Peyer's patch (tissue), 4 donors: ENCODE measurements at regions not wholly inside any gene's neighbourhood (a gene's known extent, or its start where the extent isn't known, plus 50 kb on each side); places are given as distances from the start of the nearest gene placed in this dataset.

Experiments used
- DNase-seq, 3 donors: peaks; one replicate each; pipeline ENCODE4 v3.0.0-alpha.2; 2017 to 2019
- H3K27ac ChIP-seq, 4 donors: fragments of 200-600 bp; sonication (generic); one replicate each; pipeline ENCODE4 v1.5.1; 2016 to 2019
- H3K27me3 ChIP-seq, 2 donors: fragments of 200-600 bp; sonication (generic); one replicate each; pipeline ENCODE4 v1.5.1; 2019
- H3K36me3 ChIP-seq, 3 donors: fragments of 200-600 bp; sonication (generic); one replicate each; pipeline ENCODE4 v1.5.1; 2016 to 2019
- H3K4me1 ChIP-seq, 4 donors: fragments of 200-600 bp; sonication (generic); one replicate each; pipeline ENCODE4 v1.5.1; 2016 to 2019
- H3K4me3 ChIP-seq, 4 donors: fragments of 200-600 bp; sonication (generic); 1 replicate in 3 of 4; 2 replicates in 1 of 4; pipeline ENCODE4 v1.5.1; 2016 to 2019; ENCODE audit warnings: mild to moderate bottlenecking in 1 of 4
- H3K9me3 ChIP-seq, 4 donors: fragments of 200-600 bp; sonication (generic); one replicate each; pipeline ENCODE4 v1.5.1; 2016 to 2019; ENCODE audit warnings: mild to moderate bottlenecking in 1 of 4
- POLR2A ChIP-seq, 2 donors: fragments of 450-650 bp; IDR thresholded peaks; one replicate each; pipeline ENCODE4 v1.5.1; 2017; ENCODE audit warnings: antibody characterized with exemption in 2 of 2, mild to moderate bottlenecking in 2 of 2, moderate library complexity in 2 of 2
- TF ChIP-seq, protein P1 (sequence below), 6 experiments: fragments of 450-650 bp in 4 of 6; fragments of 200-600 bp in 2 of 6; sonication (generic) in 1 of 6; IDR thresholded peaks; one replicate each; pipeline ENCODE4 v1.5.1; 2017 to 2019; ENCODE audit warnings: antibody characterized with exemption in 6 of 6, mild to moderate bottlenecking in 3 of 6, moderate library complexity in 1 of 6

DNA sequence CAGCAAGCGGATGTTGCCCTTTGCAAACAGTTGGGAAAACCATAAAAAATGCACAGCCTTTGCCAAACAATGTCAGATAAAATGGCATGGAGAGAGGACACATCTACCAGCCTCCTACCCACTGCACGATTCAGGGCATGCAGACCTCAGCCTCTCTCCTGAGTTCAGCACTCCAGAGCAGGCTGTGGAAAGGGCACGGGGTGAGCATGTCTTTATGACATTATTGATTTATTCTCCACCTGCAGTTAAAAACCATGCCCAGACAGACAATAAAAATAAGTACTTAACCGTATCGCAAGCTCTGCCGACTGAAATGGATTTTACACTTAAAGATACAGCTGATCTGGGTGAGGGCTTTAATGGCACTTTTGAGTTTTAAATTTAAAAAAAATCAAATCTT is 127.1 kb downstream of the MAF start:
- Histone ChIP-seq H3K27me3 (no peaks in the 10 kb centered on the region), H3K9me3 (no peaks in the 10 kb centered on the region), H3K4me3 (no peak overlapping the region), H3K27ac (no peak overlapping the region), H3K4me1 (no peaks in the 10 kb centered on the region), H3K36me3 (no peaks in the 10 kb centered on the region)
- DNase-seq, result no peak
- TF ChIP-seq, protein P1, sequence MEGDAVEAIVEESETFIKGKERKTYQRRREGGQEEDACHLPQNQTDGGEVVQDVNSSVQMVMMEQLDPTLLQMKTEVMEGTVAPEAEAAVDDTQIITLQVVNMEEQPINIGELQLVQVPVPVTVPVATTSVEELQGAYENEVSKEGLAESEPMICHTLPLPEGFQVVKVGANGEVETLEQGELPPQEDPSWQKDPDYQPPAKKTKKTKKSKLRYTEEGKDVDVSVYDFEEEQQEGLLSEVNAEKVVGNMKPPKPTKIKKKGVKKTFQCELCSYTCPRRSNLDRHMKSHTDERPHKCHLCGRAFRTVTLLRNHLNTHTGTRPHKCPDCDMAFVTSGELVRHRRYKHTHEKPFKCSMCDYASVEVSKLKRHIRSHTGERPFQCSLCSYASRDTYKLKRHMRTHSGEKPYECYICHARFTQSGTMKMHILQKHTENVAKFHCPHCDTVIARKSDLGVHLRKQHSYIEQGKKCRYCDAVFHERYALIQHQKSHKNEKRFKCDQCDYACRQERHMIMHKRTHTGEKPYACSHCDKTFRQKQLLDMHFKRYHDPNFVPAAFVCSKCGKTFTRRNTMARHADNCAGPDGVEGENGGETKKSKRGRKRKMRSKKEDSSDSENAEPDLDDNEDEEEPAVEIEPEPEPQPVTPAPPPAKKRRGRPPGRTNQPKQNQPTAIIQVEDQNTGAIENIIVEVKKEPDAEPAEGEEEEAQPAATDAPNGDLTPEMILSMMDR (IDR thresholded peaks at IDR 0.05), result no peak
- no peak for TF ChIP-seq POLR2A (IDR thresholded peaks at IDR 0.05)

- Histone ChIP-seq H3K4me3 (no peak overlapping the region), H3K9me3 (no peaks in the 10 kb centered on the region), H3K27me3 (no peaks in the 10 kb centered on the region), H3K36me3 (no peaks in the 10 kb centered on the region), H3K27ac (no peak overlapping the region), H3K4me1 (no peaks in the 10 kb centered on the region)
- TF ChIP-seq, protein P1 (IDR thresholded peaks at IDR 0.05), result no peak
- DNase-seq, result no peak
These were observed 128.1 kb downstream of the MAF start for GRCh38 chr16:79472426-79472825.

GRCh38 chr16:79469999-79470398 is 130.5 kb downstream of the MAF start:
- no peaks in the 10 kb centered on the region for H3K36me3 ChIP-seq
- H3K4me1 ChIP-seq, result no peaks in the 10 kb centered on the region
- no peak for DNase-seq
- H3K4me3 ChIP-seq, result no peak overlapping the region
- H3K27ac ChIP-seq, result no peak overlapping the region
- TF ChIP-seq, protein P1 (IDR thresholded peaks at IDR 0.05), result no peak
- TF ChIP-seq POLR2A (IDR thresholded peaks at IDR 0.05), result no peak
- H3K9me3 ChIP-seq, result no peaks in the 10 kb centered on the region
- H3K27me3 ChIP-seq, result no peaks in the 10 kb centered on the region

DNA sequence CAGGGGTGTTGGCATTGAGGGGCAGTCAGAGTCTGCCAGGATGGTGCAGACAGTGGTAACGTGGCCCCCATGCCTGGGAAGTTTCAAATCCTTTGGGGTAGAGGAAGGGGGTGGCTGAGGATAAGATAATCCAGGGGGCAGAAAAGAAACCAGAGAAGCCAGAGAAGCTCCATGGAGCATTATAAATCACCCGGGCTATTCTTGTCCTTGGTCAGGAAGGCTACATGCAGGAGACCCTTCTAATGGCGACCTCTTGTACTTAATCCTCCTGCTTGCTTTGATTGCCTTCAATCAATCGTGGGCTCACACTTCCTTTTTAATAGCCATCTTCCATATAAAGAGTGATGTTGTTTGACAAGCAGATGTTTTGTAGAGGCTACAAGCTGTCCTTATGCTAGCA is 131.9 kb downstream of the MAF start:
- no peaks in the 10 kb centered on the region for H3K27me3 ChIP-seq
- no peak for TF ChIP-seq POLR2A (IDR thresholded peaks at IDR 0.05)
- TF ChIP-seq, protein P1 (IDR thresholded peaks at IDR 0.05), result no peak
- H3K36me3 ChIP-seq, result no peaks in the 10 kb centered on the region
- no peaks in the 10 kb centered on the region for H3K9me3 ChIP-seq
- DNase-seq, result no peak
- no peak overlapping the region for H3K27ac ChIP-seq
- H3K4me1 ChIP-seq, result no peaks in the 10 kb centered on the region
- H3K4me3 ChIP-seq, result no peak overlapping the region

- no peak overlapping the region for H3K4me3 ChIP-seq
- DNase-seq, result no peak
- H3K27ac ChIP-seq, result no peak overlapping the region
- no peaks in the 10 kb centered on the region for H3K9me3 ChIP-seq
- TF ChIP-seq, protein P1 (IDR thresholded peaks at IDR 0.05), result no peak
- TF ChIP-seq POLR2A (IDR thresholded peaks at IDR 0.05), result no peak
- H3K27me3 ChIP-seq, result no peaks in the 10 kb centered on the region
- no peaks in the 10 kb centered on the region for H3K4me1 ChIP-seq
- H3K36me3 ChIP-seq, result no peaks in the 10 kb centered on the region
These were observed 132.4 kb downstream of the MAF start for GRCh38 chr16:79468121-79468552.

- no peaks in the 10 kb centered on the region for H3K36me3 ChIP-seq
- TF ChIP-seq, protein P1 (IDR thresholded peaks at IDR 0.05), result no peak
- TF ChIP-seq POLR2A (IDR thresholded peaks at IDR 0.05), result no peak
- H3K27ac ChIP-seq, result no peak overlapping the region
- H3K4me3 ChIP-seq, result no peak overlapping the region
- no peak for DNase-seq
- H3K4me1 ChIP-seq, result no peaks in the 10 kb centered on the region
- no peaks in the 10 kb centered on the region for H3K9me3 ChIP-seq
- no peaks in the 10 kb centered on the region for H3K27me3 ChIP-seq
These were observed 134.4 kb downstream of the MAF start for GRCh38 chr16:79466111-79466510.
